Kidney (tissue), 13 donors: ENCODE measurements at regions not wholly inside any gene's neighbourhood (a gene's known extent, or its start where the extent isn't known, plus 50 kb on each side); places are given as distances from the start of the nearest gene placed in this dataset.
A peak's percentile ranks its signal among the peaks of the same experiment; 100 is the strongest.

Experiments
- DNase-seq, 5 donors: peaks; one replicate each; pipeline ENCODE4 v3.0.0-alpha.2; 2013 to 2020
- FAIRE-seq: peaks from 2 replicates; lab custom pipeline; 2012; peaks lifted over from hg19 to GRCh38; lab: Jason Lieb, UNC
- H3K27ac ChIP-seq, 2 donors: one replicate each; pipeline ENCODE4 v1.7.0; 2013; ENCODE audit warnings: low read depth in 2 of 2, low read length in 2 of 2, inconsistent platforms in 1 of 2
- H3K27me3 ChIP-seq: one replicate; pipeline ENCODE4 v1.7.1; 2013; ENCODE audit warnings: low read length, inconsistent platforms; ENCODE audit not compliant: control insufficient read depth, insufficient read depth
- H3K36me3 ChIP-seq, 3 donors: one replicate each; pipeline versions ENCODE4 v1.7.0 to v1.7.1; 2013; ENCODE audit warnings: low read length in 3 of 3, control low read depth in 1 of 3, inconsistent platforms in 1 of 3; ENCODE audit not compliant: insufficient read depth in 3 of 3, control insufficient read depth in 2 of 3
- H3K4me1 ChIP-seq, 3 donors: one replicate each; pipeline versions ENCODE4 v1.7.0 to v1.7.1; 2013; ENCODE audit warnings: low read length in 3 of 3, inconsistent platforms in 1 of 3, low read depth in 1 of 3; ENCODE audit not compliant: control insufficient read depth in 2 of 3, insufficient read depth in 2 of 3
- H3K4me3 ChIP-seq, 3 donors: one replicate each; pipeline versions ENCODE4 v1.7.0 to v1.8.1; 2013; ENCODE audit warnings: low read length in 3 of 3, control low read depth in 1 of 3, inconsistent platforms in 1 of 3
- H3K9ac ChIP-seq, 3 donors: one replicate each; pipeline versions ENCODE4 v1.7.0 to v1.7.1; 2013; ENCODE audit warnings: low read length in 3 of 3, control low read depth in 1 of 3, inconsistent platforms in 1 of 3
- H3K9me3 ChIP-seq, 3 donors: one replicate each; pipeline versions ENCODE4 v1.7.0 to v1.7.1; 2013; ENCODE audit warnings: low read length in 3 of 3, control low read depth in 1 of 3, inconsistent platforms in 1 of 3; ENCODE audit not compliant: control insufficient read depth in 2 of 3, insufficient read depth in 1 of 3
- CTCF ChIP-seq: IDR thresholded peaks from 3 replicates; pipeline ENCODE4 v1.5.1; 2012; ENCODE audit warnings: mild to moderate bottlenecking, moderate library complexity, borderline replicate concordance; ENCODE audit not compliant: insufficient read depth; ENCODE audit errors: extremely low read depth
- intact Hi-C: fragments of 100-400 bp; cut with DNase I; formaldehyde crosslinking; loops from one replicate; pipeline ENCODE4 v1.11.1; 2022
- donor health status: control.
- donor health status: control.
- donor health status: control.
- donor health status: control.
- donor health status: control.
- donor health status: DM: yes; HTN: yes; CAD: no.
- donor health status: Normal renal cell carcinoma (clear cell type).

- Histone ChIP-seq H3K9me3 (no peaks in the 10 kb centered on the region), H3K27ac (peak overlapping the region; percentile 43 to 53), H3K27me3 (no peaks in the 10 kb centered on the region), H3K9ac (peak overlapping the region in 1 of 3 donors; percentile 19), H3K4me3 (no peak overlapping the region), H3K36me3 (no peaks in the 10 kb centered on the region), H3K4me1 (peaks cover 0 to 47% (median 27%) of the 10 kb centered on the region in 3 donors)
- no peak for TF ChIP-seq CTCF
- peak in 1 of 5 donors; percentile 66 for DNase-seq
- FAIRE-seq: peak; percentile 52
- intact Hi-C loops: loop anchor here (10.0 kb wide), 1 partner anchor 268 kb away; the partner anchor contains the start of gene ZFP36L2
These were observed 164.9 kb upstream of the HAAO start for GRCh38 chr2:42957109-42957860.

GRCh38 chr2:42954227-42954962, 162.0 kb upstream of the HAAO start:
- Histone ChIP-seq H3K27ac (peak overlapping the region in 1 of 2 donors; percentile 44), H3K36me3 (no peaks in the 10 kb centered on the region), H3K9me3 (no peaks in the 10 kb centered on the region), H3K4me3 (no peak overlapping the region), H3K4me1 (peaks cover 0 to 34% (median 14%) of the 10 kb centered on the region in 3 donors), H3K27me3 (no peaks in the 10 kb centered on the region), H3K9ac (peak overlapping the region in 1 of 3 donors; percentile 46)
- intact Hi-C loops: loop anchor here (10.0 kb wide), 1 partner anchor 270 kb away; the partner anchor contains the start of gene ZFP36L2
- DNase-seq (no peak), FAIRE-seq (no peak)
- TF ChIP-seq CTCF: no peak

GRCh38 chr2:42953216-42953615, 160.8 kb upstream of the HAAO start:
- DNase-seq: no peak
- Histone ChIP-seq H3K4me3 (no peak overlapping the region), H3K36me3 (no peaks in the 10 kb centered on the region), H3K4me1 (peaks cover 0 to 29% (median 14%) of the 10 kb centered on the region in 3 donors), H3K9ac (no peak overlapping the region), H3K27ac (peak overlapping the region in 1 of 2 donors; percentile 7), H3K9me3 (no peaks in the 10 kb centered on the region), H3K27me3 (no peaks in the 10 kb centered on the region)
- no peak for FAIRE-seq
- intact Hi-C loops: loop anchor here (10.0 kb wide), 1 partner anchor 272 kb away; the partner anchor contains the start of gene ZFP36L2
- TF ChIP-seq CTCF: no peak
